Upper lobe of right lung (tissue), 1 donor: ENCODE measurements at regions not wholly inside any gene's neighbourhood (a gene's known extent, or its start where the extent isn't known, plus 50 kb on each side); places are given as distances from the start of the nearest gene placed in this dataset.
A peak's percentile ranks its signal among the peaks of the same experiment; 100 is the strongest.

Source experiments
- ATAC-seq: fragments of 200-7000 bp; cut with Tn5 transposase; one replicate; pipeline ENCODE4 v1.9.1; 2020; ENCODE audit warnings: mild to moderate bottlenecking, moderate library complexity
- DNase-seq: peaks from one replicate; pipeline ENCODE4 v3.0.0-alpha.2; 2020
- H3K27ac ChIP-seq: fragments of 200-600 bp; one replicate; pipeline ENCODE4 v1.8.0; 2022
- H3K27me3 ChIP-seq: fragments of 200-600 bp; one replicate; pipeline ENCODE4 v1.8.0; 2022; ENCODE audit warnings: mild to moderate bottlenecking
- H3K36me3 ChIP-seq: fragments of 200-600 bp; one replicate; pipeline ENCODE4 v1.8.0; 2022
- H3K4me1 ChIP-seq: fragments of 200-600 bp; one replicate; pipeline ENCODE4 v1.8.0; 2022
- H3K4me3 ChIP-seq: fragments of 200-600 bp; one replicate; pipeline ENCODE4 v1.8.0; 2022; ENCODE audit warnings: mild to moderate bottlenecking
- H3K9me3 ChIP-seq: fragments of 200-600 bp; one replicate; pipeline ENCODE4 v1.8.0; 2022
- CTCF ChIP-seq: fragments of 200-600 bp; IDR thresholded peaks from one replicate; pipeline ENCODE4 v1.8.0; 2022; ENCODE audit warnings: antibody characterized with exemption
- intact Hi-C: fragments of 100-400 bp; cut with DNase I; formaldehyde crosslinking; loops from one replicate; pipeline ENCODE4 v1.11.0; 2022
- donor health status: DM: no; HTN: yes; CAD: no; lungs with severe emphysema.

- Histone ChIP-seq H3K9me3 (no peaks in the 10 kb centered on the region), H3K27me3 (no peaks in the 10 kb centered on the region), H3K36me3 (no peaks in the 10 kb centered on the region), H3K27ac (no peak overlapping the region), H3K4me1 (peaks cover 30% of the 10 kb centered on the region), H3K4me3 (no peak overlapping the region)
- TF ChIP-seq CTCF: no peak
- ATAC-seq: no peak
- no peak for DNase-seq
- intact Hi-C loops: no loop called here
Measured at GRCh38 chr1:181150273-181150672, 61.8 kb downstream of the IER5 start.

GRCh38 chr1:181150842-181151241, 62.3 kb downstream of the IER5 start:
- Histone ChIP-seq H3K36me3 (no peaks in the 10 kb centered on the region), H3K9me3 (no peaks in the 10 kb centered on the region), H3K27me3 (no peaks in the 10 kb centered on the region), H3K4me3 (no peak overlapping the region), H3K4me1 (peaks cover 30% of the 10 kb centered on the region), H3K27ac (no peak overlapping the region)
- ATAC-seq: no peak
- no peak for TF ChIP-seq CTCF
- intact Hi-C loops: no loop called here
- DNase-seq: no peak

GRCh38 chr1:181151378-181152326, 63.2 kb downstream of the IER5 start:
- H3K4me1 ChIP-seq: peaks cover 30% of the 10 kb centered on the region
- no peak for ATAC-seq
- no peaks in the 10 kb centered on the region for H3K9me3 ChIP-seq
- H3K36me3 ChIP-seq: no peaks in the 10 kb centered on the region
- no peak for TF ChIP-seq CTCF
- no peak overlapping the region for H3K4me3 ChIP-seq
- intact Hi-C loops: no loop called here
- DNase-seq: no peak
- H3K27ac ChIP-seq: peak overlapping the region; percentile 64
- H3K27me3 ChIP-seq: no peaks in the 10 kb centered on the region

GRCh38 chr1:181152892-181153633, 64.6 kb downstream of the IER5 start:
- intact Hi-C loops: no loop called here
- Histone ChIP-seq H3K27ac (peak overlapping the region; percentile 64), H3K4me1 (peaks cover 30% of the 10 kb centered on the region), H3K27me3 (no peaks in the 10 kb centered on the region), H3K9me3 (no peaks in the 10 kb centered on the region), H3K36me3 (no peaks in the 10 kb centered on the region), H3K4me3 (no peak overlapping the region)
- DNase-seq (peak; percentile 82), ATAC-seq (peak; percentile 95)
- peak; percentile 53 for TF ChIP-seq CTCF

- DNase-seq (no peak), ATAC-seq (no peak)
- Histone ChIP-seq H3K4me1 (peaks cover 30% of the 10 kb centered on the region), H3K36me3 (no peaks in the 10 kb centered on the region), H3K27me3 (no peaks in the 10 kb centered on the region), H3K4me3 (no peak overlapping the region), H3K27ac (peak overlapping the region; percentile 64), H3K9me3 (no peaks in the 10 kb centered on the region)
- TF ChIP-seq CTCF: no peak
- intact Hi-C loops: no loop called here
Measured at GRCh38 chr1:181153634-181153961, 65.1 kb downstream of the IER5 start.
